OCI-LY7 (cell line): ENCODE measurements at regions not wholly inside any gene's neighbourhood (a gene's known extent, or its start where the extent isn't known, plus 50 kb on each side); places are given as distances from the start of the nearest gene placed in this dataset.

Experiments used
- CTCF ChIP-seq: fragments of 200-600 bp; sonication (generic); conservative IDR thresholded peaks from 2 replicates; pipeline ENCODE4 v1.5.1; 2014; ENCODE audit warnings: mild to moderate bottlenecking, antibody characterized with exemption, low read length, moderate library complexity, mixed read lengths
- EZH2phosphoT487 ChIP-seq: fragments of 200-600 bp; sonication (generic); IDR thresholded peaks from 2 replicates; pipeline ENCODE4 v1.6.1; 2018; ENCODE audit warnings: low read depth, borderline replicate concordance, mild to moderate bottlenecking, mixed run types, antibody characterized with exemption, low read length, moderate library complexity, mixed read lengths

GRCh38 chr16:9595393-9595792 is 503.9 kb downstream of the HAPSTR1 start:
- no peak for TF ChIP-seq CTCF
- TF ChIP-seq EZH2phosphoT487 = no peak
